NCI-H748 (cell line): ENCODE measurements at regions not wholly inside any gene's neighbourhood (a gene's known extent, or its start where the extent isn't known, plus 50 kb on each side); places are given as distances from the start of the nearest gene placed in this dataset.
"Not testable (repeated sequence)": the region's sequence is repeated elsewhere in the genome, so short reads cannot be mapped to it uniquely, and the experiment has no call there.

Source experiments
- DNase-seq: peaks from one replicate; lab custom pipeline; 2025; ENCODE audit not compliant: unreplicated experiment; lab: John Stamatoyannopoulos, UW

DNA sequence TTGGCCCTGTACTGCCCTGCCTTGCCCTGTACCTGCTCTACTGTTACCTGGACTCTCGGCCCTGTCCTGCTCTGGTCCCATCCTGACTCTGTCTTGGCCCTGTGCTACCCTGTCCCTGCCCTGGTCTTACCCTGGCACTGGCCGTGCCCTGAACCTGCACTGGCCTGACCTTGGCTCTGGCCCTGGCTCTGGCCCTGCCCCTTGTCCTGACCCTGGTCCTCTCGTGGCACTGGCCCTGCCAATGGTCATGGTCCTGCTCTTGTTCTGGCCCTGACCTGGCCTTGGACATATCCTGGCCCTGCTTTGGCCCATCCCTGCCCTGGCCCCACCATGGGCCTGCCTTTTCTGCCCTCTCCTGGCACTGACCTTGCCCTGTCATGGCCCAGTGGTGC is 251.3 kb downstream of the TP53TG3F start:
- not testable (repeated sequence) for DNase-seq

GRCh38 chr16:33711616-33712015 is 252.2 kb downstream of the TP53TG3F start:
- DNase-seq = not testable (repeated sequence)

- DNase-seq = not testable (repeated sequence)
These were observed 252.9 kb downstream of the TP53TG3F start for GRCh38 chr16:33712308-33712707.

DNA sequence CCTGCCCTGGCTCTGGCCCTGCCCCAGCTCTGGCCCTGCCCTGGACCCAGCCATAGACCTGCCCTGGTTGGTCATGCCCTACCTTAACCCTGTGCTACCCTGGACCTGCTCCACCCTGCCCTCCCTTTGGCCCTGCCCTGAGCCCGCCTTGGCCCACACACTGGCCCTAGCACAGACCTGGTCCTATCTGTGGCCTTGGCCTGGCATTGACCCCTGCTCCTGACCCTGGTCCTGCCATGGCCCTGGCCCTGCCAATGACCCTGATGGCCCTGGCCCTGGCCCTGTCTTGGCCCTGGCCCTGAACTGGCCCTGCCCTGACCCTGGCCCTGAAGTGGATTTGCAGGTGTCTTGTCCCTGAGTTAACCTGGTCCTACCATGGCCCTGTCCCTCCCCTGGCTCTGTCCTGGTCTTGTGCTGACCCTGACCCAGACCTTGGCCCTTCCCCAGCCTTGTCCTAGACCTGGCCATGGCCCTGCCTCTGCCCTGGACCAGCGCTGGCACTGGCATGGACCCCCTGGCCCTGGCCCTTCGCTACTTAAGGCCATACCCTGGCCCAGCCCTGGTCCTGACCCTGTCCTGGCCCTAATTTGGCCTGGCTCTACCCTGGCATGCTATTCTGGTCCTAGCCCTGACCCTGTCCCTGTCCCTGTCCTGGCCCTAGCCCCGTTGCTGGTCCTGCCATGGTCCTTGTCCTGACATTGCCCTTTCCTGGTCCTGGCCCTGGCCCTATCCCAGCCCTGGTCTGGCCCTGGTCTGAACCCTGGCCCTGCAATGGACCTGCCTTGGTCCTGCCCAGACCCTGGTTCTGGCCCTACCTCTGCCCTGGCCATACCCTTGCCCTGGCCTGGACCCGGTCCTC is 253.7 kb downstream of the TP53TG3F start:
- DNase-seq = not testable (repeated sequence)

- not testable (repeated sequence) for DNase-seq
These were observed 254.5 kb downstream of the TP53TG3F start for GRCh38 chr16:33713710-33714538.

DNA sequence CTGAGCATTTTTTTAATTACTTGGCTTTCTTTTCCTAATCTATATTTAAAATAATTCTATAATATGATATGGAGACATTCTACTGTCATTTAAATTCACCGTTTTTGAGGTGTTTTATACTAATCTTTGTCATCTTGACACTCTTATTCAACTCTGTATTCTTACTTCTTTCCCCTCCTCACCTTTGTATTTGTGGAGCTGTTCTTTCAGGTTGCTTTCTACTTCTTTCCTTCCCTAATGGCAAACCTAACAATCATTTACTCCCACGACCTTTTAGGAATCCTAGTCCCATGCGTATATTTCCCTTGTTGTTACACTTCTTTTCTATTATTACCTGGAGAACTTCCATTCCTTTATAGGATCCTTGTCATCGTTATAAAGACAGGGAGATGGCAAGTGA is 271.8 kb downstream of the TP53TG3F start:
- DNase-seq = not testable (repeated sequence)

- DNase-seq = not testable (repeated sequence)
These were observed 275.2 kb downstream of the TP53TG3F start for GRCh38 chr16:33734650-33735049.

- DNase-seq = not testable (repeated sequence)
These were observed 307.7 kb downstream of the TP53TG3F start for GRCh38 chr16:33766869-33767765.

DNA sequence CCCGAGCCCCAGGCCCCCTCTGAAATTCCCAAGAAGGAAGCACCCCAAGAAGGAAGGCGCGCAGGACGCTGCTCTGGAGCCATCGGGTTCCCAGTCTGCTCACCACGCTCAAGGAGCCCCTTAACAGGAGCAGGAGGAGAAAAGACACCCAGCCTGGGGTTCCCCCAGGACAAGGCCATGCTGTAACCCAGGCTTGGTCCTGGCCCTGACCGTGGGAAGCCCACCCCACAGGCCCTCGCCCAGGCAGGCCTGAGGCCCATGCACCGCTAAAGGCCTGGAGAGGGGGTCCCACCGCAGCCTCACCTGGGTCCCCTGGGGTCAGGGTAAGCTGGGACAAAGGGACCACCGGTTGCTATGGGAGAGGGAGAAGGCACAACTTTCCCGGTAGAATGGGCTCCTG is 309.3 kb downstream of the TP53TG3F start:
- not testable (repeated sequence) for DNase-seq

GRCh38 chr16:33769180-33769846 is 309.9 kb downstream of the TP53TG3F start:
- not testable (repeated sequence) for DNase-seq

GRCh38 chr16:33770478-33770877 is 311.1 kb downstream of the TP53TG3F start:
- DNase-seq = not testable (repeated sequence)

GRCh38 chr16:33771211-33771610 is 311.8 kb downstream of the TP53TG3F start:
- DNase-seq = not testable (repeated sequence)

DNA sequence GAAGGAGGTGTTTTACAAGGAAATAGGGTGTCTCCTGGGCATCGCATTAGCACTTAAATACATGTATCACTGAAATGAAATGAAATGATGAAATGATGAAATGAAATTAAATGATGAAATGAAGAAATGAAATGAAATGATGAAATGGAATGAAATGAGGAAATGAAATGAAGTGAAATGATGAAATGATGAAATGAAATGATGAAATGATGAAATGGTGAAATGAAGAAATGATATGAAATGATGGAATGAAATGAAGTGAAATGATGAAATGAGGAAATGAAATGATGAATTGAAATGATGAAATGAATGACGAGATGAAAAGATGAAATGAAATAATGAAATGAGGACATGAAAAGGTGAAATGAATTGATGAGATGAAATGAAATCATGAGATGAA is 314.6 kb downstream of the TP53TG3F start:
- DNase-seq = not testable (repeated sequence)

GRCh38 chr16:33774724-33775123 is 315.3 kb downstream of the TP53TG3F start:
- DNase-seq = not testable (repeated sequence)

DNA sequence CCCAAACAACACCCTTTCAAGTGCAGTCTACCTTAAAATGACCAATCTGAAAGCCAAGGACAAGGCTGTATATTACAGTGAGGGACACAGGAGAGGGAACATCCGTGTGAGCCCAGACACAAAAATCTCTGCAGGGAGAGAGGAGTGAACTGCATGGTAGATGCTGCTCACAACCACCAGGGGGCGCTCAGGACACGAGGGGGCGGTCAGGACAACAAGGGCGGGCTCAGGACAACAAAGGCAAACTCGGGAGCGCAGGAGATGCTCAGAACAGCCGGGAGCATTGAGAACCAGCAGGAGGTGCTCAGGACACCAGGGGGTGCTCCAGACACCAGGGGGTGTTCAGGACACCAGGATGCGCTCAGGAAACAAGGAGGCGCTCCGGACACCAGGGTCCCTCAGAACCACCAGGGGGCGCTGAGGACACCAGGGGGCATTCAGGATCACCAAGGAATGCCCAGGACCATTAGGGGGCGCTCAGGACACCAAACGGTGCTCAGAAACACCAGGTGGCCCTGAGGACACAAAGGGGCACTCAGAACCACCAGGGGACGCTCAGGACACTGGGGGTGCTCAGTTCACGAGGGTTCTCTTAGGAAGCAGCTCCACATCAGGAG is 357.0 kb downstream of the TP53TG3F start:
- DNase-seq = not testable (repeated sequence)

GRCh38 chr16:33824736-33825135 is 365.3 kb downstream of the TP53TG3F start:
- not testable (repeated sequence) for DNase-seq

- DNase-seq = not testable (repeated sequence)
These were observed 368.1 kb downstream of the TP53TG3F start for GRCh38 chr16:33827522-33827921.

DNA sequence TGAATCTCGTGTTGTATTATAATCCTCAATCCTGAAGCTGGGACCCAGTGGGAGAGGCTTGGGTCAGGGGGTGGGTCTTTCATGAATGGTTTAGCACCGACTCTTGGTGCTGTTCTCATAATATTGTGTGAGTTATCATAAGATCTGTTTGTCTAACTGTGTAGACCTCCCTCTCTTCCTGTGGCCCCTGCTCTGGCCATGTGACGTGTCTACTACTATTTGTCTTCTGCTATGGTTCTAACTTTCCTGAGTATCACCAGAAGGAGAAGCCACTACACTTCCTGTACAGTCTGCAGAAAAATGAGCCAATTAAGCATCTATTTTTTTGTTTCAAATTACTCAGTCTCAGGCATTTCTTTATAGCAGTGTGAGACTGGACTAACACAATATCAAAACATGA is 379.7 kb downstream of the TP53TG3F start:
- DNase-seq = not testable (repeated sequence)

- peak; percentile 0 for DNase-seq
These were observed 385.1 kb downstream of the TP53TG3F start for GRCh38 chr16:33844533-33844932.
